Naive thymus-derived CD8-positive, alpha-beta T cell (primary cell): ENCODE measurements at regions not wholly inside any gene's neighbourhood (a gene's known extent, or its start where the extent isn't known, plus 50 kb on each side); places are given as distances from the start of the nearest gene placed in this dataset.
A peak's percentile ranks its signal among the peaks of the same experiment; 100 is the strongest.

Experiments
- ATAC-seq, 2 donors: fragments of 150-1000 bp; cut with Tn5 transposase in 1 of 2; sonication (Bioruptor Pico), chemical (Tn5 transposase) in 1 of 2; 1 replicate in 1 of 2; 2 replicates in 1 of 2; pipeline ENCODE4 v1.10.0; 2021; ENCODE audit warnings: mild to moderate bottlenecking in 2 of 2, moderate library complexity in 2 of 2
- POLR2A ChIA-PET: fragments of 350-600 bp; sonication (Branson Sonifier 250); formaldehyde crosslinking; loops from one replicate; lab custom pipeline; 2021; ENCODE audit warnings: antibody characterized with exemption; lab: Charles Lee
- DNase-seq, 10 donors: peaks; one replicate each; pipeline versions ENCODE4 v3.0.0 to v3.0.0-alpha.2; 2020 to 2022
- H3K27ac Mint-ChIP-seq, 10 donors: one replicate each; pipeline ENCODE4 v1.8.0; 2020 to 2022; ENCODE audit warnings: mild to moderate bottlenecking in 10 of 10, mixed read lengths in 10 of 10, moderate library complexity in 4 of 10, inconsistent platforms in 1 of 10
- H3K27me3 Mint-ChIP-seq, 5 donors: one replicate each; pipeline ENCODE4 v1.8.0; 2021 to 2022; ENCODE audit warnings: mixed read lengths in 5 of 5
- H3K36me3 Mint-ChIP-seq, 3 donors: one replicate each; pipeline ENCODE4 v1.8.0; 2020 to 2022; ENCODE audit warnings: mixed read lengths in 3 of 3, mild to moderate bottlenecking in 2 of 3, inconsistent platforms in 1 of 3
- H3K4me1 Mint-ChIP-seq, 4 donors: one replicate each; pipeline ENCODE4 v1.8.0; 2021 to 2022; ENCODE audit warnings: mixed read lengths in 4 of 4
- H3K4me3 Mint-ChIP-seq, 10 donors: one replicate each; pipeline ENCODE4 v1.8.0; 2020 to 2022; ENCODE audit warnings: mild to moderate bottlenecking in 10 of 10, mixed read lengths in 10 of 10, moderate library complexity in 6 of 10, inconsistent platforms in 1 of 10
- H3K9me3 Mint-ChIP-seq, 9 donors: one replicate each; pipeline ENCODE4 v1.8.0; 2020 to 2022; ENCODE audit warnings: mixed read lengths in 9 of 9, mild to moderate bottlenecking in 3 of 9, inconsistent platforms in 1 of 9, moderate library complexity in 1 of 9

- Mint-ChIP-seq H3K4me1 (no peaks in the 10 kb centered on the region), H3K4me3 (no peak overlapping the region), H3K27me3 (peaks cover 0 to 12% (median 2%) of the 10 kb centered on the region in 5 donors), H3K9me3 (peaks cover 0 to 4% (median 0%) of the 10 kb centered on the region in 9 donors), H3K27ac (peak overlapping the region in 1 of 10 donors; percentile 21), H3K36me3 (no peaks in the 10 kb centered on the region)
- POLR2A ChIA-PET, result no interaction called here
- DNase-seq (no peak), ATAC-seq (no peak)
These were observed 252.4 kb upstream of the CCDC54 start for GRCh38 chr3:107124885-107125284.

- Mint-ChIP-seq H3K27me3 (peaks cover 0 to 18% (median 4%) of the 10 kb centered on the region in 5 donors), H3K4me1 (no peaks in the 10 kb centered on the region), H3K9me3 (peaks cover 0 to 9% (median 0%) of the 10 kb centered on the region in 9 donors), H3K4me3 (no peak overlapping the region), H3K27ac (no peak overlapping the region), H3K36me3 (no peaks in the 10 kb centered on the region)
- ATAC-seq (no peak), DNase-seq (no peak)
- POLR2A ChIA-PET, result no interaction called here
These were observed 248.3 kb upstream of the CCDC54 start for GRCh38 chr3:107128946-107129345.

GRCh38 chr3:107130089-107130700, 247.0 kb upstream of the CCDC54 start:
- DNase-seq (no peak), ATAC-seq (no peak)
- H3K4me1 Mint-ChIP-seq, result no peaks in the 10 kb centered on the region
- H3K9me3 Mint-ChIP-seq, result peaks cover 0 to 9% (median 0%) of the 10 kb centered on the region in 9 donors
- H3K27me3 Mint-ChIP-seq, result peaks cover 0 to 22% (median 4%) of the 10 kb centered on the region in 5 donors
- no peak overlapping the region for H3K27ac Mint-ChIP-seq
- POLR2A ChIA-PET, result no interaction called here
- H3K4me3 Mint-ChIP-seq, result no peak overlapping the region
- H3K36me3 Mint-ChIP-seq, result no peaks in the 10 kb centered on the region

GRCh38 chr3:107132674-107133073, 244.6 kb upstream of the CCDC54 start:
- no peaks in the 10 kb centered on the region for H3K4me1 Mint-ChIP-seq
- H3K27ac Mint-ChIP-seq, result no peak overlapping the region
- no peak for DNase-seq
- no peak for ATAC-seq
- H3K9me3 Mint-ChIP-seq, result peaks cover 0 to 9% (median 0%) of the 10 kb centered on the region in 9 donors
- POLR2A ChIA-PET, result no interaction called here
- peaks cover 0 to 20% (median 4%) of the 10 kb centered on the region in 5 donors for H3K27me3 Mint-ChIP-seq
- H3K36me3 Mint-ChIP-seq, result no peaks in the 10 kb centered on the region
- H3K4me3 Mint-ChIP-seq, result no peak overlapping the region

GRCh38 chr3:107133891-107134290, 243.3 kb upstream of the CCDC54 start:
- Mint-ChIP-seq H3K4me3 (no peak overlapping the region), H3K9me3 (peaks cover 0 to 9% (median under 1%) of the 10 kb centered on the region in 9 donors), H3K36me3 (peaks cover 0 to under 1% (median 0%) of the 10 kb centered on the region in 3 donors), H3K27me3 (peaks cover 0 to 20% (median 4%) of the 10 kb centered on the region in 5 donors), H3K4me1 (no peaks in the 10 kb centered on the region), H3K27ac (no peak overlapping the region)
- POLR2A ChIA-PET, result no interaction called here
- ATAC-seq, result no peak
- DNase-seq, result no peak

GRCh38 chr3:107142171-107142570, 235.1 kb upstream of the CCDC54 start:
- no peak for ATAC-seq
- DNase-seq, result no peak
- Mint-ChIP-seq H3K27me3 (peaks cover 4 to 31% (median 16%) of the 10 kb centered on the region in 5 donors), H3K36me3 (peaks cover 0 to 7% (median 0%) of the 10 kb centered on the region in 3 donors), H3K4me3 (no peak overlapping the region), H3K27ac (no peak overlapping the region), H3K4me1 (no peaks in the 10 kb centered on the region), H3K9me3 (peaks cover 0 to 30% (median 12%) of the 10 kb centered on the region in 9 donors)
- POLR2A ChIA-PET, result no interaction called here

GRCh38 chr3:107142786-107143575, 234.3 kb upstream of the CCDC54 start:
- no peaks in the 10 kb centered on the region for H3K4me1 Mint-ChIP-seq
- no peak for ATAC-seq
- H3K36me3 Mint-ChIP-seq, result peaks cover 0 to 7% (median 0%) of the 10 kb centered on the region in 3 donors
- POLR2A ChIA-PET, result no interaction called here
- peaks cover 4 to 31% (median 16%) of the 10 kb centered on the region in 5 donors for H3K27me3 Mint-ChIP-seq
- no peak for DNase-seq
- no peak overlapping the region for H3K27ac Mint-ChIP-seq
- H3K4me3 Mint-ChIP-seq, result no peak overlapping the region
- peaks cover 0 to 30% (median 12%) of the 10 kb centered on the region in 9 donors for H3K9me3 Mint-ChIP-seq

- Mint-ChIP-seq H3K4me1 (no peaks in the 10 kb centered on the region), H3K27me3 (peaks cover 0 to 6% (median 0%) of the 10 kb centered on the region in 5 donors), H3K4me3 (no peak overlapping the region), H3K9me3 (peaks cover 0 to 14% (median 5%) of the 10 kb centered on the region in 9 donors), H3K27ac (no peak overlapping the region), H3K36me3 (peaks cover 0 to 2% (median 0%) of the 10 kb centered on the region in 3 donors)
- ATAC-seq (no peak), DNase-seq (no peak)
- POLR2A ChIA-PET, result no interaction called here
These were observed 226.6 kb upstream of the CCDC54 start for GRCh38 chr3:107150675-107151074.

GRCh38 chr3:107153981-107154380, 223.3 kb upstream of the CCDC54 start:
- ATAC-seq, result no peak

GRCh38 chr3:107172411-107172810, 204.8 kb upstream of the CCDC54 start:
- Mint-ChIP-seq H3K27me3 (peaks cover 0 to 5% (median 3%) of the 10 kb centered on the region in 5 donors), H3K4me1 (no peaks in the 10 kb centered on the region), H3K9me3 (peaks cover 0 to 61% (median 24%) of the 10 kb centered on the region in 9 donors), H3K27ac (no peak overlapping the region), H3K36me3 (peaks cover 0 to 15% (median 3%) of the 10 kb centered on the region in 3 donors), H3K4me3 (no peak overlapping the region)
- ATAC-seq, result no peak
- no peak for DNase-seq
- POLR2A ChIA-PET, result no interaction called here

More at GRCh38 chr3:107153981-107154380, 223.3 kb upstream of the CCDC54 start:
- Mint-ChIP-seq H3K4me3 (no peak overlapping the region), H3K36me3 (peaks cover 0 to 15% (median 2%) of the 10 kb centered on the region in 3 donors), H3K27ac (no peak overlapping the region), H3K4me1 (no peaks in the 10 kb centered on the region), H3K27me3 (peaks cover 0 to 11% (median 0%) of the 10 kb centered on the region in 5 donors), H3K9me3 (peaks cover 0 to 41% (median 21%) of the 10 kb centered on the region in 9 donors)
- DNase-seq, result no peak
- POLR2A ChIA-PET, result no interaction called here

GRCh38 chr3:107184375-107184774, 192.9 kb upstream of the CCDC54 start:
- POLR2A ChIA-PET, result no interaction called here
- DNase-seq (no peak), ATAC-seq (no peak)
- H3K36me3 Mint-ChIP-seq, result peaks cover 0 to 1% (median 0%) of the 10 kb centered on the region in 3 donors
- no peak overlapping the region for H3K27ac Mint-ChIP-seq
- H3K4me1 Mint-ChIP-seq, result no peaks in the 10 kb centered on the region
- H3K9me3 Mint-ChIP-seq, result peaks cover 0 to 2% (median 0%) of the 10 kb centered on the region in 9 donors
- peaks cover 0 to 7% (median 3%) of the 10 kb centered on the region in 5 donors for H3K27me3 Mint-ChIP-seq
- no peak overlapping the region for H3K4me3 Mint-ChIP-seq

- Mint-ChIP-seq H3K4me3 (no peak overlapping the region), H3K9me3 (no peaks in the 10 kb centered on the region), H3K27me3 (peaks cover 0 to 2% (median 0%) of the 10 kb centered on the region in 5 donors), H3K36me3 (no peaks in the 10 kb centered on the region), H3K4me1 (no peaks in the 10 kb centered on the region), H3K27ac (no peak overlapping the region)
- DNase-seq (no peak), ATAC-seq (no peak)
- POLR2A ChIA-PET, result no interaction called here
These were observed 189.0 kb upstream of the CCDC54 start for GRCh38 chr3:107188262-107188661.

- POLR2A ChIA-PET, result no interaction called here
- DNase-seq, result no peak
- Mint-ChIP-seq H3K9me3 (no peaks in the 10 kb centered on the region), H3K36me3 (no peaks in the 10 kb centered on the region), H3K27ac (no peak overlapping the region), H3K4me1 (no peaks in the 10 kb centered on the region), H3K27me3 (no peaks in the 10 kb centered on the region), H3K4me3 (no peak overlapping the region)
- ATAC-seq, result no peak
These were observed 188.0 kb upstream of the CCDC54 start for GRCh38 chr3:107189158-107189791.
